K562 (cell line): ENCODE measurements at regions not wholly inside any gene's neighbourhood (a gene's known extent, or its start where the extent isn't known, plus 50 kb on each side); places are given as distances from the start of the nearest gene placed in this dataset.

Source experiments
- ATAC-seq: fragments of 200-7000 bp; cut with Tn5 transposase; 3 replicates; pipeline ENCODE4 v1.9.1; 2020; ENCODE audit warnings: moderate library complexity
- BruUV-seq: library from RNA; stranded (reverse); fragments of 400-500 nt; replicated peaks from 2 replicates; lab custom pipeline; 2021; lab: Mats Ljungman, UMichigan
- CTCF ChIA-PET: fragments of 300-600 bp; formaldehyde crosslinking; extraction: SDS; loops from one replicate; lab custom pipeline; 2021; ENCODE audit warnings: low intra/inter-chr PET ratio; lab: Yijun Ruan, JAX
- POLR2A ChIA-PET: fragments of 300-600, 350-650 bp; sonication (Branson Sonifier 250); formaldehyde crosslinking; extraction: SDS; loops from one replicate; lab custom pipeline; 2021; ENCODE audit warnings: antibody characterized with exemption, inconsistent platforms; lab: Yijun Ruan, JAX
- DNase-seq, 4 experiments: peaks; one replicate each; pipeline versions ENCODE4 v3.0.0 to v3.0.0-alpha.2; 2011 to 2018; ENCODE audit warnings: low spot score in 3 of 4, mixed read lengths in 3 of 4; ENCODE audit errors: extremely low read depth in 1 of 4
- FAIRE-seq: peaks from 2 replicates; lab custom pipeline; 2011; peaks lifted over from hg19 to GRCh38; lab: Jason Lieb, UNC
- H2AFZ ChIP-seq: 2 replicates; pipeline ENCODE4 v1.6.0; 2011; ENCODE audit warnings: low read depth, low read length, control low read depth, inconsistent platforms
- H3K27ac ChIP-seq: fragments of 200-600 bp; 3 replicates; pipeline ENCODE4 v1.8.0; 2011; ENCODE audit warnings: low read depth, mild to moderate bottlenecking, control low read depth, inconsistent platforms, low read length, moderate library complexity, mixed read lengths; ENCODE audit errors: extremely low read depth
- H3K27me3 ChIP-seq, 2 experiments: fragments of 300-600 bp in 1 of 2; 2 replicates in 1 of 2; 3 replicates in 1 of 2; pipeline versions ENCODE4 v1.6.0 to v1.8.0; 2011; ENCODE audit warnings: inconsistent platforms in 2 of 2, low read length in 2 of 2, mild to moderate bottlenecking in 1 of 2, mixed read lengths in 1 of 2, moderate library complexity in 1 of 2; ENCODE audit not compliant: control insufficient read depth in 2 of 2, insufficient read depth in 2 of 2
- H3K36me3 ChIP-seq: fragments of 300-600 bp; 3 replicates; pipeline ENCODE4 v1.8.0; 2011; ENCODE audit warnings: mild to moderate bottlenecking, low read length, inconsistent platforms; ENCODE audit not compliant: control insufficient read depth, insufficient read depth
- H3K4me1 ChIP-seq, 2 experiments: fragments of 200-600 bp in 1 of 2; replicated peaks in 1 of 2; 2 replicates in 1 of 2; 3 replicates in 1 of 2; pipeline versions ENCODE4 v1.5.1 to v1.8.0; 2011; ENCODE audit warnings: inconsistent platforms in 2 of 2, low read length in 2 of 2, mild to moderate bottlenecking in 1 of 2, mixed read lengths in 1 of 2, moderate library complexity in 1 of 2; ENCODE audit not compliant: control insufficient read depth in 2 of 2, insufficient read depth in 2 of 2
- H3K4me2 ChIP-seq: 2 replicates; pipeline ENCODE4 v1.6.1; 2011; ENCODE audit warnings: low read length, control low read depth, inconsistent platforms, mixed read lengths; ENCODE audit not compliant: insufficient read depth
- H3K4me3 ChIP-seq: fragments of 200-600 bp; sonication (generic), shearing (Covaris generic); 2 replicates; pipeline ENCODE4 v1.5.1; 2016; ENCODE audit warnings: control low read depth, inconsistent platforms
- H3K79me2 ChIP-seq: fragments of 200-600 bp; 3 replicates; pipeline ENCODE4 v1.8.0; 2011; ENCODE audit warnings: low read length, inconsistent platforms; ENCODE audit not compliant: control insufficient read depth, insufficient read depth
- H3K9ac ChIP-seq, 2 experiments: 2 replicates each; pipeline versions ENCODE4 v1.6.0 to v1.6.1; 2011; ENCODE audit warnings: low read depth in 2 of 2, low read length in 2 of 2, control low read depth in 1 of 2, inconsistent platforms in 1 of 2, mild to moderate bottlenecking in 1 of 2, mixed read lengths in 1 of 2; ENCODE audit not compliant: insufficient read depth in 1 of 2
- H3K9me1 ChIP-seq: one replicate; pipeline ENCODE4 v1.6.0; 2011; ENCODE audit warnings: inconsistent platforms, mild to moderate bottlenecking, low read length, moderate library complexity; ENCODE audit not compliant: control insufficient read depth, insufficient read depth
- H3K9me3 ChIP-seq: replicated peaks from 2 replicates; pipeline ENCODE4 v1.5.1; 2011; ENCODE audit warnings: low read depth, low read length, inconsistent platforms; ENCODE audit not compliant: control insufficient read depth, insufficient read depth
- H4K20me1 ChIP-seq: replicated peaks from 2 replicates; pipeline ENCODE4 v1.6.1; 2011; ENCODE audit warnings: low read length, inconsistent platforms, mixed read lengths; ENCODE audit not compliant: control insufficient read depth, insufficient read depth
- ELK3 ChIP-seq: fragments of 450-650 bp; formaldehyde crosslinking; IDR thresholded peaks from 2 replicates; pipeline ENCODE4 v1.4.0; 2020; ENCODE audit warnings: mild to moderate bottlenecking
- ETV6 ChIP-seq, 3 experiments: fragments of 150-350 bp in 1 of 3; sonication (generic) in 1 of 3; formaldehyde crosslinking in 1 of 3; IDR thresholded peaks; 2 replicates each; pipeline versions ENCODE4 v1.6.1 to v1.8.0; 2014 to 2022; ENCODE audit warnings: borderline replicate concordance in 2 of 3, low read depth in 2 of 3, antibody characterized with exemption in 1 of 3, low read length in 1 of 3, mild to moderate bottlenecking in 1 of 3, missing genetic modification reagents in 1 of 3
- FOXJ3 ChIP-seq: sonication (generic); formaldehyde crosslinking; IDR thresholded peaks from 2 replicates; pipeline ENCODE4 v1.4.0; 2020; ENCODE audit warnings: mild to moderate bottlenecking, missing genetic modification reagents
- FOXK2 ChIP-seq, 2 experiments: fragments of 450-650 bp; IDR thresholded peaks in 1 of 2; conservative IDR thresholded peaks in 1 of 2; 2 replicates each; pipeline ENCODE4 v1.6.1; 2016; ENCODE audit warnings: low read depth in 2 of 2, mild to moderate bottlenecking in 1 of 2
- HDGF ChIP-seq: fragments of 450-650 bp; IDR thresholded peaks from 2 replicates; pipeline ENCODE4 v1.6.1; 2016
- HIVEP1 ChIP-seq: fragments of 250-450 bp; sonication (Bioruptor Pico); IDR thresholded peaks from 2 replicates; pipeline ENCODE4 v1.4.0; 2020; ENCODE audit warnings: mild to moderate bottlenecking
- ILF3 ChIP-seq: fragments of 450-650 bp; IDR thresholded peaks from 2 replicates; pipeline ENCODE4 v1.6.1; 2018; ENCODE audit warnings: antibody characterized with exemption, mild to moderate bottlenecking, moderate library complexity, borderline replicate concordance
- KAT8 ChIP-seq: fragments of 450-650 bp; IDR thresholded peaks from 2 replicates; pipeline ENCODE4 v1.6.1; 2016; ENCODE audit warnings: low read depth, mild to moderate bottlenecking
- KDM2B ChIP-seq: fragments of 250-450 bp; sonication (Bioruptor Pico); IDR thresholded peaks from 2 replicates; pipeline ENCODE4 v1.8.0; 2021; ENCODE audit warnings: mild to moderate bottlenecking, moderate library complexity
- MTF1 ChIP-seq: fragments of 250-450 bp; sonication (Bioruptor Pico); IDR thresholded peaks from 2 replicates; pipeline ENCODE4 v1.9.0; 2021; ENCODE audit warnings: moderate library complexity, mild to moderate bottlenecking, inconsistent platforms, borderline replicate concordance
- NFIC ChIP-seq: fragments of 450-650 bp; IDR thresholded peaks from 2 replicates; pipeline ENCODE4 v1.6.1; 2017; ENCODE audit warnings: mild to moderate bottlenecking, inconsistent platforms
- NR2C2 ChIP-seq, 2 experiments: fragments of 200-800 bp in 1 of 2; sonication (Bioruptor generic) in 1 of 2; sonication (generic) in 1 of 2; formaldehyde crosslinking in 1 of 2; IDR thresholded peaks; 2 replicates each; pipeline versions ENCODE4 v1.6.1 to v1.8.0; 2016 to 2022; ENCODE audit warnings: mild to moderate bottlenecking in 1 of 2, missing compliant biosample characterization in 1 of 2, missing genetic modification characterization in 1 of 2, missing genetic modification reagents in 1 of 2
- THRAP3 ChIP-seq: fragments of 450-650 bp; IDR thresholded peaks from 2 replicates; pipeline ENCODE4 v1.6.1; 2016; ENCODE audit warnings: mild to moderate bottlenecking, inconsistent platforms, borderline replicate concordance
- TOE1 ChIP-seq, 2 experiments: fragments of 450-650 bp in 1 of 2; sonication (generic) in 1 of 2; formaldehyde crosslinking in 1 of 2; IDR thresholded peaks; 2 replicates each; pipeline versions ENCODE4 v1.7.1 to v1.8.0; 2016 to 2022; ENCODE audit warnings: borderline replicate concordance in 2 of 2, mild to moderate bottlenecking in 2 of 2, antibody characterized with exemption in 1 of 2, inconsistent platforms in 1 of 2, low read depth in 1 of 2, missing genetic modification reagents in 1 of 2, moderate library complexity in 1 of 2
- ZNF143 ChIP-seq: sonication (generic); formaldehyde crosslinking; IDR thresholded peaks from 2 replicates; pipeline ENCODE4 v1.9.0; 2022; ENCODE audit warnings: mild to moderate bottlenecking, missing genetic modification reagents
- ZNF561 ChIP-seq: fragments of 450-650 bp; formaldehyde crosslinking; conservative IDR thresholded peaks from 2 replicates; pipeline ENCODE4 v1.4.0; 2020; ENCODE audit warnings: mild to moderate bottlenecking, moderate library complexity
- WGBS: fragments of 100-300 bp; shearing (Covaris generic); methylation state at CpG from one replicate; pipeline ENCODE4 v1.1.6; 2016; ENCODE audit warnings: low coverage, mixed read lengths; ENCODE audit not compliant: insufficient coverage; ENCODE audit errors: missing lambda C conversion rate; 5-methylcytosine and 5-hydroxymethylcytosine counted together
- in situ Hi-C: fragments of 300-500 bp; cut with MboI; formaldehyde crosslinking; loops from 4 replicates; pipeline ENCODE4 v1.15.0; 2018; ENCODE audit warnings: inconsistent platforms, mixed read lengths
- intact Hi-C: fragments of 100-400 bp; cut with micrococcal nuclease; formaldehyde crosslinking; loops from 2 replicates; pipeline ENCODE4 v1.14.2; 2022

GRCh38 chr9:88646539-88647300 is 111.7 kb downstream of the NXNL2 start:
- H3K36me3 ChIP-seq = no peaks in the 10 kb centered on the region
- no peaks in the 10 kb centered on the region for H3K9me3 ChIP-seq
- no peaks in the 10 kb centered on the region for H3K27me3 ChIP-seq
- no peaks in the 10 kb centered on the region for H4K20me1 ChIP-seq
- in situ Hi-C loops (no loop called here), intact Hi-C loops (no loop called here)
- FAIRE-seq = no peak
- H3K4me2 ChIP-seq = no peak overlapping the region
- WGBS = 2% methylated on average over 5 of the region's 8 CpGs
- no peak overlapping the region for H3K27ac ChIP-seq
- BruUV-seq = no TSS peak
- no peaks in the 10 kb centered on the region for H3K9me1 ChIP-seq
- ChIA-PET POLR2A (no interaction called here), CTCF (no interaction called here)
- no peaks in the 10 kb centered on the region for H3K79me2 ChIP-seq
- no peak overlapping the region for H3K9ac ChIP-seq
- no peak overlapping the region for H3K4me3 ChIP-seq
- no peak overlapping the region for H2AFZ ChIP-seq
- TF ChIP-seq ILF3 (no peak), ZNF143 (CRISPR knock-in tag) (no peak), TOE1 (IDR thresholded peaks at IDR 0.05; ENCODE audit: borderline replicate concordance) (no peak), TOE1 (CRISPR knock-in tag; IDR thresholded peaks at IDR 0.05; ENCODE audit: borderline replicate concordance, low read depth) (no peak), HDGF (no peak), ELK3 (CRISPR knock-in tag) (no peak), THRAP3 (no peak), KDM2B (CRISPR knock-in tag) (no peak), MTF1 (CRISPR knock-in tag) (no peak), FOXK2 (conservative IDR thresholded peaks at IDR 0.05 in 1 of 2, IDR thresholded peaks at IDR 0.05 in 1 of 2; ENCODE audit: low read depth in 2 of 2) (no peak), FOXJ3 (no peak), ZNF561 (CRISPR knock-in tag) (no peak), ETV6 (IDR thresholded peaks at IDR 0.05; ENCODE audit: borderline replicate concordance in 1 of 2, low read depth in 2 of 2, low read length in 1 of 2) (no peak), ETV6 (CRISPR knock-in tag; IDR thresholded peaks at IDR 0.05; ENCODE audit: borderline replicate concordance) (no peak), HIVEP1 (no peak), KAT8 (no peak), NFIC (no peak), NR2C2 (CRISPR knock-in tag; IDR thresholded peaks at IDR 0.05) (no peak), NR2C2 (tag; IDR thresholded peaks at IDR 0.05) (no peak)
- ATAC-seq = no peak
- H3K4me1 ChIP-seq = no peaks in the 10 kb centered on the region
- DNase-seq = no peak
